Superior temporal gyrus (tissue), 1 donor: ENCODE measurements at regions not wholly inside any gene's neighbourhood (a gene's known extent, or its start where the extent isn't known, plus 50 kb on each side); places are given as distances from the start of the nearest gene placed in this dataset.
"Not testable (repeated sequence)": the region's sequence is repeated elsewhere in the genome, so short reads cannot be mapped to it uniquely, and the experiment has no call there.

Experiments
- DNase-seq: peaks from one replicate; pipeline ENCODE4 v3.0.0-alpha.2; 2016; ENCODE audit errors: extremely low spot score

DNA sequence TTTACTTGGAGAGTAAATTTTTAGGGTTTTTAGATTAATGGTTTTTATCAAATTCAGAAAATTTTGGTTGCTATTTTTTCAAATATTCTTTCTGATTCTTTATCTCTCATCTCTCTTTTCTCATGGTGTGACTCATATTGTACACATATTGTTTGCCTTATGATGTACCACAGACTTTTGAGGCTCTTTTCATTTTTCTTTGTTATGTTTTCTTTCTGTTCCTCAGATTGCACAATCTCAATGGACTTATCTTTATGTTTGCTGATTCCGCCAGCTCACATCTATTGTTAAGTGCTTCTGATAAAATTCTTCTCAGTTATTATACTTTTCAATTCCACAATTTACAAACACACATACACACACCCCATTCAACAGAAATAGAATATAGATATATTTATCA lies 168.2 kb upstream of the IGFBP3 start:
- DNase-seq, result no peak

DNA sequence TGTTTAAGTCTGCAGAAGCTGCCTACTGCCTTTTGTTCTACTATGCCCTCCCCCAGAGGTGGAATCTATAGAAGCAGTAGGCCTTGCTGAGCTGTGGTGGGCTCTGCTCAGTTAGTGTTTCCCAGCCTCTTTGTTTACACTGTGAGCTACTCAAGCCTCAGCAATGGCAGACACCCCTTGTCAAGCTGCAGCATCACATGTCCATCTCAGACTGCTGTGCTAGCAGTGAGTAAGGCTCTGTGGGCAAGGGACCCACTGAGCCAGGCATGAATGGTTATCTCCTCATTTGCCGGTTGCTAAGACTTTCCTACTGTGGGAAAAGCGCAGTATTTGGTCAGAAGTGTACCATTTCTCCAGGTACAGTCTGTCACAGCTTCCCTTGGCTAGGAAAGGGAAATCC lies 167.4 kb upstream of the IGFBP3 start:
- DNase-seq, result not testable (repeated sequence)

DNA sequence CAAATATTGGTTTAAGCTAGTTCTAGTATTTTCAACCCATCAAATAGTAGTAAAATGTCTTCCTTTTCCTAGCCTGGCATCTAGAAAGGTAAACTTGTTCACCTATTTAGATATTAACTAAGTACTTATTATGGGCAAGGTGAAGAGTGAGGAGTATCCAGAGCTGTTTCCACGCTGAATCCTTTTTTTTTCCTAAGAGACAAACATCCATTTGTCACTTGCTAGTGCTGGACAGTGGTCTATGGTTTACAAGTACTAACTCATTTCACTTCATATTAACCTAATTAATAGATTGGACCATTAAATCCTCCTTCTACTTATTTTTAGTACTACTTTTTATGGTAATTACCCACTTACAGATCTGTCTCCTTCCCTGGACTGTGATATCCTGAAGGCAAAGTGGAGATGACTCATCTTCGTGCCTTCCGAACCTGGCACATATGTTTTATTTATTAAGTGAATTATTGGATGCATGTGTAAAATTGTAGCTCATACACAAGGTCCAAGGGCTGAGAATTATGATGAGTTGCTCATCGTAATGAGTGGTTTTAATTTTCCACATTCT lies 159.6 kb upstream of the IGFBP3 start:
- DNase-seq, result no peak

DNA sequence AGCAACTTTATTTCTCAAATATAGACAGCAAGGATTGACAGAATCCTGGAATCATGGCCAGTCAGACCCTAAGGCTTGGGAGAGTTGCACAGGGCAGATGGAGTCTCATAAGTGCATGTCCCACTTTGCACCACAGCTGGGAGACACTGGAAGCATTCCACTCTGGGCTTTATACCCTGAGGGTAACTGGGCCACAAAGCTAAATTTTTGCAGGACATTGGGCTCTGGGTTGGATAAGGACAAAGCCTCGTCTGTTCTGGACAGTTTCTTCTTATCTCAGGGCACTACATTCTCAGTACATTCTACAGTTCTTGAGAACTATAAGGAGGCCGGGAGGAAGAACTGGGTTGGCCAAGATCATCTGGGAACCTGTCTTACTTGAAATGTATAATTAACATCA lies 158.3 kb upstream of the IGFBP3 start:
- no peak for DNase-seq

DNA sequence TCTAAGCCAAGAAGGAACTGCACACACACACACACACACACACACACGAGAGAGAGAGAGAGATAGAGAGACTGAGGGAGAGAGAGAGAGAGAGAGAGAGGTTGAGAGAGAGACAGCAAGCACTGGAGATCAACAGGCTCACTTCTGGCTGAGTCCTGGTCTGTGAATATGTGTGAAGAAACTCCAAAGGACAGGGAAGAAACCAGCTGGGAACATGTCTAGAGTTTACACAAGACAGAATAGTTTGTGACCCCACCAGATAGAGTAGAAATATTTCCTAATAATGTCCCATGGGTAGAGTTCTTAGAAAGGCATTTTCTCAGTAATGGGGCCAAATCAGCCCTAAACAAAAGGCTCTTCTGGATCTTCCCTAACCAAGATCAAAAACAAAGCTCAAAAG lies 155.5 kb upstream of the IGFBP3 start:
- DNase-seq, result no peak

DNA sequence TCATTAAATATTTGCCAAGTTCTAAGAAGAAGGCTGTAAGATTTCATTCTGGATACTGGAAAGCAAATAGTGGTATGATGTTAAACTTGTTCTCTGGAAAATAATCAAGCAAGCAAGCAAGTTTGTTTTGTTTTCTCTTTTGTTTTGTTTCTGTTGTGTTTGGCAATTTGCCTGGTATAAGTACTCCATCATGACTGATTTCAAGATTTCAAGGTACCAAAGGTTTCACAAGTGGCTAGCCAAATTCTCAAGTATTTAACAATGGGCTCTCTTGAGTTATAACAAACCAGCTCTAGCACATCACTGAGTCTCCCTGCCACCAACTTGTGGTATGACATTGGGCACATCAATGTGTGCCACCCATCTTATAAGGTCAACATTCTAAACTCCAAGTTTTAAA lies 151.7 kb upstream of the IGFBP3 start:
- no peak for DNase-seq

DNA sequence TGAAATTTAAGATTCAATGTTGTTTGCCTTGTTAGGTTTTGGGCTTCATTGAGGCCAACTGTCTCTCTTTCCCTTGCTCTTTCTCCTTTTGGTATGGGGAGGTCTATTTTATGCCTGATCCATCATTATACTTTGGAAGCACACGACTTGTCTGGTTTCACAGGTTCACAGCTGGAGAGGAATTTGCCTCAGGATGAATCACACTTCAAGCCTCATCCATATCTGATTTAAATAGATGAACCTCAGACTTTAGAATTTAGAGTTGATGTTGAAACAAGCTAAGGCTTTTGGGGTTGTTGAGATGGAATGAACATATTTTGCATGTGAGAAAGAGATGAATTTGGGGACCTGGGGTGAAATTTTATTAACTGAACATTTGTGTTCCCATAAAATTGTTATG lies 150.5 kb upstream of the IGFBP3 start:
- DNase-seq, result no peak

DNA sequence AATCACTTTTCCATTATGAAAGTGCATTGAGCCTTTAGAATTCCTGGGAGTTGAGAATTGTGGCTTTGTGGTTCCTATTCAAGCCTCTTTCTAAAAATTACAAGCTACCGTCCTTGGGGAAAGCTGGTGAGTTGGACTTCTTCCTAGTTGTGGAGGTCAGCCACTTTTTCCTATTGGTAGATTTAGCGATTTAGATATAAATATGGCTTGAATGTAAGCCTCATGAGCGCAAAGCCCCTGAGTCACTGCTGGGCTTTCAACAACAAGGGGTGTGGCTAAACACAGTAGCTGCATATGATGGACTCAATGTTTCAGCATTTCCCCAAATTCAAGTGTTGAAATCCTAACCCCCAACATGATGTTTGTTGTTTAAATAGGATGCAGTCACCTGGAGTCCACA lies 150.0 kb upstream of the IGFBP3 start:
- no peak for DNase-seq

DNA sequence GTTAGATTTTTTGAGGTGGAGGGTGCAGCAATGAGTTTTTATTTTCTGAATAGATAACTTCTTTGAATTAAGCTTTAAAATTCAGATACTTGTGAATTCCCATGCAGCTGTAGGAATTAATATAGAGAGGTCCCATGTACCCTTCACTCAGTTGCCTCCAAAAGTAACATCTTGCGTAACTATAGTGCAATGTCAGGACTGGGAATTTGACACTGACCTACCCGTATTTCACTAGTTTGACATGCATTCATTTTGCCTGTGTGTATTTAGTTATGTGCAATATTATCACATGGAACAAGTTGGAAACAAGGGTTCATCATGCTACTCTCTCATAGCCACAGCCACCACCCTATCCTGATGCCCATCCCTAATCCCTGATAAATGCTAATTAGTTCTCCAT lies 147.1 kb upstream of the IGFBP3 start:
- no peak for DNase-seq

DNA sequence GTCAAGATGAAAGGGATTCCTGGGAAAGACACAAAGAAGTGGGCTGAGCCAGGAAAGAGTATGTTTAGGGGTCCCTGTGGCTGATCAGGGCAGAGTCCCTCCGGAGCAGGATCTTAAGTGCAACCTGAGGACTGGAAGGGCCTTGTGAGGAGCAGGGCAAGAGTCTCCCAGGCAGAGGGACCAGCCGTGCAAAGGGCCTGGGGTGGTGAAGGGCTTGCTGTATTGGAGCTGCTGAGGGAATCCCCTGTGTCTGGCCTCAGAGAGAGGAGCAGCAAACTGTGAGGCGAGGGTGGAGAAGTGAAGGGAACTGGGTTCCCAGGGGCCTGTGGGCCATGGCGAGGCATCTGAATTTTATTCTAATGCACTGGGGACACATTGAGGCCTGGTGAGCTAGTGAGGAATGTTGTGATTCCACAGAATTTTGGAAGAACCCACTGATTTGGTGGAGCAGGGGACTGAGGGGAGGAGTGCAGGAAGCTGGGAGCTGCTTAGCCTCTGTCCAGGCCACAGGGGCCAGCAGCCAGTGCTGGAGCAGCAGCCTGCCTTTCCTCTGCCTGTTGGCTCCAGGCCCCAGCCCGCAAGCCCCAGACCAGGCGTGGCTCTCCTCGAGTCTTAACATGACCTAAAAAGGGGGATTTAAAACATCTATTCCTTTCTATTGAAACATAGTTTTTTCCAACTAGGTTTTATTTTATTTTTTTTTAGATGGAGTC lies 138.4 kb upstream of the IGFBP3 start:
- DNase-seq, result no peak

DNA sequence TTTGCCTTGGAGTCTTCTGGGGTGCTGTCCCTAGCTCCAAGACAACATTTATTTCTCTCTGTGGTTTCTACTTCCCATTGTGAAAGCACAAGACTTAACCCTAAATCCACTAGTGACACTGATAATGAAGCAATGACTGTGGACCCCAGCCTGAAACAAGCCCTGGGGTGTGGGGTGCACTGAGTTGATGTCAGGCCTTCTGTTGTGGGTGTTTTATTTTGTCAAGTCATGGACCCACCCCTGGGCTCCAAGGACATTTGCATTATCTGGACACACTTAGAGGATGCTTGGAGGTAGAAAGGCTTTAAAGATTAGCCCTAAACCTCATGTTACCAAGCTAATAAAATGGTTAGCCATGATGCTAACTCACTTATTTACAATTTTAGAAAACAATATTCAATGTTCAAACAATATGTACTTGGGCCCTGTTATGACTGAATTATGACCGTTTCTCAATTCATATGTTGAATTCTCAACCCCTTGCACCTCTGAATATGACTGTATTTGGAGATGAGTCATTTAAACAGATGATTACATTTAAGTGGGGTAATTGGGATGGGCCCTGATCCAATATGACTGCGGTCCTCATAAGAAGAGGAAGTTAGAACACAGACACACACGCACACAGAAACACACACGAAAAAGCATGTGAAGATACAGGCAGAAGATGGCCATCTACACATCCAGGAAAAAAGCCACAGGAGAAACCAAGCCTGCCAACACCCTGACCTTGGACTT lies 137.2 kb upstream of the IGFBP3 start:
- no peak for DNase-seq

DNA sequence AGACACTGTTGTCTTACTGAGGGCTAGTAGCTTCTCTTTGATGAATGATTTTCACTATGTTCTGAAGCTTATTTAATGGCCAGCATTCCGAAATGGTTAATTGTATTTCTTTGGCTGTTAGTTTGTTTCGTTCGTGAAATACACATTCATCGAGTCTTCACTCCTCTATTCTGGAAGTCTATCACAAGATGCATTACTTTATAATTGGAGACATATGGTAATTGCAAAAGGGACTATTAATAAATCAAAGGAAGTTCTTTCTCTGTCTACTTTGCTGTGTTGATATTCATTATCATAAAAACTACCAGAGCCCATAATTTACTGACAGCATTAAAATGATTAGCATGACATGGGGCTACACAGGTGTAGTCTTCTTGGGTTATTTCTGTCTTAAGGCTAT lies 133.8 kb upstream of the IGFBP3 start:
- DNase-seq, result no peak

DNA sequence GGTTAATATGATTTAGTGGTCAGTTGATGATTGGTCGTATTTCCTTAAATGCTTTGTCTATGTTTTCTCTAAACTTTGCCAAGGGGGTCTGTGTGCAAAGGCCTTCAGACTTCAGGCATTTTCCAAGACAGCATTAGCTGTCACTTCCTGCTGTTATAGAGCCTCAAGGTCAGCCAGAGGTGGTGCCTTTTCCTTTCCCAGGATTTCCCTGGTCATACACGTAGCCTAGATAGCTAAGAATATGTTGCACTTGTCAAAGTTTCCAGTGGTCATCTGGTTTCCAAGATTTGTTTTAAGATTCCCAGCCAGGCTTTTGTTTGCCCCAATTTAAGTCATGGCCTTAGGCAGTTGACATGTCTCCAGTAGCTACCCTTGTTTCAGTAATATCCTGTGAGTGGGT lies 133.2 kb upstream of the IGFBP3 start:
- DNase-seq, result no peak

DNA sequence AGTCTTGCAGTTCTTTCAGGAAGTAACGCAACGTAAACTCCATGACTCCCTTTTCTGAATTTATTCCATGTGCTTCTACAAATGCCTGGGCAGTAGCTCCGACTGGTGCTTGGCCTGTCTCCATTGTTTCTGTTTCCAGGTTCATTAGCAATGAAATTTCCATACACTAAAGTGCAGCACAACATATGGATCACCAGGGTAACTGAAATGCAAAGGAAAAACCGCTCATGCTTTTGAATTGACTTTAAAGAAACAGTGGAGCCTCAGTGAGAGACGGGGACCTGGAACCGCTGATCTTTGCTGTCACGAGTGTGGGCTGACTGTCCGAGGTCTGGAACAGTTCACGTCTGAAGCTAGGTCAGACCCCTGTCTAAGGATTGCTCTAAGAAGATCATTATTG lies 126.5 kb upstream of the IGFBP3 start:
- DNase-seq, result no peak

DNA sequence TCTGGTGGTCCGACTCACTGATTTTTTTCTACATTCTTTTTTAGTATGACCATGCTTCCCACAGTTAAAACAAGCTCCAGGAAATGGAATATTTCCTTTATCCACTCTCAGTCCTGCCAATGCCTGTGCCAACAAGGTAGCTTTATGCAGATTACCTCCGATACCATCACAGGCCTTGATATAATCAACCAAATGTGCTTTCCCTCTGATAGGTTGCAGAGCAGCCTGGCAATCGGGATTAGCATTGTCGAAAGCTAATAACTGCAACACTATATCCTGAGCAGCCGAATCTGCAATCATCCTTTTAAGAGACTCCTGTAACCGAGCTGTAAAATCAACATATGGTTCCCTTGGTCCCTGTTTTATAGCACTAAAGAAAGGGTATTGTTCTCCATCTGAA lies 122.3 kb upstream of the IGFBP3 start:
- DNase-seq, result not testable (repeated sequence)

DNA sequence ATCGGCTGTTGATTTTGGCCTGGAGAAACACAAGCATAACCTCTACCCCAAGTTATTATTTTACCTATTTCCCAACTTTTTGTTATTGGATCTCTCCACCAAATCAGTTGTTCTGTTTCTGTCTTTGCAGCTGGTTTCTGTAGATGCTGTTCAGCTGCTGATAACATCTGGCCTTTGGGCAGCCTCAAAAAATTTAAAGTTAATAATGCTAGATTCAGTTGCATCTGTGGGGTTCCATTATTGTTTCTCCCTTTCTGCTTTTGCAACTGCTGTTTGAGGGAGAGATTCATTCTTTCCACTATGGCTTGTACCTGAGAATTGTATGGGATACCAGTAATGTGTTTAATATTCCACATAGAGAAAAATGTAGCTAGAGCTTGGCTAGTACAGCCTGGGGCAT lies 118.7 kb upstream of the IGFBP3 start:
- not testable (repeated sequence) for DNase-seq

DNA sequence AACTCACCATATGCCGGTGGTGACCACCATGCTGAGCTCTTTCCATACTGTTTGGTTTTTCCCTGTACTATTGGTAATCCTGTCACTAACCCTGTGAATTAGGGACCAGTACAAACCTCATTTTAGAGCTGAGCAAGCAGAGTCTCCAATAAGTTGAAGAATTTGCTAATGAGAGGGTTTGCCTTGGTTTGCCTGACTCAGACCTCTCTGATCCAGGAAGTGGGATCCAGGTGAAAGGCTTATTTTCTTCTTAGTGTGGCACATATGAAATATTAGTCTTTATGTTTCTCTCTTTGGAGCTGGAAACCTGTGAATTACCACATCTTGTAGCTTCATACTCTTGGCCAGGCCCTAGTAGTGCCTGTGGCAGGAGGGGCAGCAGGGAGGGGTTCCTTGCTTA lies 114.1 kb upstream of the IGFBP3 start:
- DNase-seq, result no peak

DNA sequence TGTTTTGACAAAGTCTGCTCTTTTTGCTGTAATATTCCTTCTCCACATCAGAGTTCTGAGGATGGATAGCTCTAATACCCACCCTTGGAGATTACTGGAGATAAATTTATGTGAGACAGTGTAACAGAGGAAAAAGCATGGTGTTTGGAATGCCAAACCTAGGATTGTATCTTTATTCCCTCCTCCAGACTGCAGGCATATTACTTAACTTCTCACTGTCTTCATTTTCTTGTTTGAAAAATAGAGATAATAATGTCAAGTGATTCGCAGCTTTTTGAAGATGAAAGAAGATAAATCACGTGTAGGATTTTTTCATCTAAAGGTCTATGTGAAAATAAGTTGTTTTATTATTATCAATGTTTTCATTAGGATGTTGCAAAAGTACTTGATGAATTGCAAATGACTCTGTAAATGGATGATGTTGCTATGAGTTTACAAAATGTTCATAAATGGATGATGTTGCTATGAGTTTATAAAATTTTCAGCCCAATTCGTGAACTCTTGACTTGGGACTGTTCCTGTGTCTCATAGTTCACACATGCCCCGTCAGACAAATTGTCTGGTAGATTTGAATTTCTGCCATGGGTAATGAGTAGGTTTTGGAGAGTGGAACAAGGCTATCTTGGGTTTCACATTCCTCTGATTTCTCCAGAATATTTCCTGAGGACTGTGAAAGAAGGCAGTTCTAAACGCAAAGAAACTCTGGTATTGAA lies 113.1 kb upstream of the IGFBP3 start:
- no peak for DNase-seq

DNA sequence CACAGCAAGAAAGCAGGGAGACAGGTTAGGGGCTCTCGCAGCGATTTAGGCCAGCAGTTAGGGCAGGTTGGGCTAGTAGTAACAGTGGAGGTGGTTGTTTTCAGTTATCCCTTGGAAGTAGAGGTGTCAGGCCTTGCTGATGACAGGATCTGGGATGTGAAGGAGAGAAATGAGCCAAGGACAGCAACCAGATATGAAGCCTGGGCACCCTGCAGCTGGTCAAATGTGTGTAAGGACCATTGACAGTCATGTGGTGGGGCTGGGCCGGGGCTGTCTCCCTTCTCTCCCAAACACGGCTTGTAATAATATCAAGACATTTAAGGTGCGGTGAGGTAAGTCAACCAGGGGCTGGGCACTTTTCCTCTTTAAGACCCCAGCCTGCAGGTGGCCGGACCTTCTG lies 112.5 kb upstream of the IGFBP3 start:
- no peak for DNase-seq

DNA sequence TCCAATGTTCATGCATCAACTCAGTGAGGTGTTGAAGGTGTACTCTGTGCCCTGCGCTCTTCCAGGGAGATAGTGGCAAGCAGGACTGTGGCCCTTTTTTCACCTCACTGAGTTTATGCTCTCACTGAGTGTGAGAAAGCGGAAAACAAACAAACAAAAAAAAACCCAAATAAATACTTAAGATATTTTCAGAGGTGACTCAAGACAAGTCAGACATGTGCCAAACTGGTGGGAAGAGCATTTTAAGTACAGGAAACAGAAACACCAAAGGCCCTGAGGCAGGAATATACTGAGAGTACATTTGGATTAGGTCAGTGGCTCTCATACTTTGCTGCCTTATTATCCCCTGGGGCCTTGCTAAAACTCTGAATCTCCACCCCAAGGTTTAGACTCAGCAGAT lies 111.9 kb upstream of the IGFBP3 start:
- DNase-seq, result no peak

DNA sequence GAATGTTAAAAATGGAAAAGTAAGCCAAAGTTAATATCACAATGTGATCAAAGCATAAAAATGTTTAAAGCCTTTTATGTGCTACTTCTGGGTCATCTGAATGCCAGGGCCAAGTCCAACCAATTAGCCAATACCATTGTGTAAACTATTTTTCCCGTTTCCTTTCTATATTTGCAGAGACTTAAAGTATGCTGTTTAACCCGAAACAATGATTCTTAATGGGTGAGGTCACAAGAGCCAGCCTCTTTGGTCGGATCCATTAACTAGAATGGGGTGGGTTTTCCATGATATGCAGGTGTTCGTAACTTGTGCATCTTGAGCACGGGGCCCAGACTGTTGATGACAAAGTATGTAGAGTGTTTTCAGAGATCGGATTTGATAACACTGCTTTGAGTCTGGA lies 111.3 kb upstream of the IGFBP3 start:
- DNase-seq, result no peak

DNA sequence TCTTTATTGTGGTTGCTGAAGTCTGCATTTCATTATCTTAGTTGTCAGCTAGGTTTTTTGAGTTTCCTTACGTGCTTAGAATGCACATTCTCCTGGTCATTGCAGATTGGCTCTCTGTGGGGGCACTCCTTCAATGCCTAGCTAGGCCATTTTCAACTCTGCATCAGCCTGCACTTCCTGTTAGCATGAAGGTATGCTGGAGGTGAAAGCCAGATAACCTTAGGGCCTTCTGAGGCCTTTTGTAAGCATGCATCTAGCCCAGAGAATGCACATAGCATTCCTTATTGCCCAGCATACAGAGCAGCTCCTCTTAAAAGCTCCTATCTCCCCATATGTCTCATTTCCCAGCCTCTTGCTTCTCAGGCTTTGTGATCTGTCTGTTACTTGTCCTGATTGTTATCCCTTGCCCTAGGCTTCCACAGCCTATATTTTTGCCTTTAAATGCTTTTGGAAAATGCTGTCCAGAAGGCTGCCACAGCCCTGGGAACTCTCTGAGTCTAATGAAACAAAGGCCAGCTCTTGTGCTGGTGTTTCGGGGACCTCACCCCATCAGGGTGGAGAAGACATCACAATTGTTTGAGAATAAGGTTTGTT lies 108.1 kb upstream of the IGFBP3 start:
- no peak for DNase-seq
